ENCODE measurements at regions not wholly inside any gene's neighbourhood (a gene's known extent, or its start where the extent isn't known, plus 50 kb on each side); places are given as distances from the start of the nearest gene placed in this dataset.

DNA sequence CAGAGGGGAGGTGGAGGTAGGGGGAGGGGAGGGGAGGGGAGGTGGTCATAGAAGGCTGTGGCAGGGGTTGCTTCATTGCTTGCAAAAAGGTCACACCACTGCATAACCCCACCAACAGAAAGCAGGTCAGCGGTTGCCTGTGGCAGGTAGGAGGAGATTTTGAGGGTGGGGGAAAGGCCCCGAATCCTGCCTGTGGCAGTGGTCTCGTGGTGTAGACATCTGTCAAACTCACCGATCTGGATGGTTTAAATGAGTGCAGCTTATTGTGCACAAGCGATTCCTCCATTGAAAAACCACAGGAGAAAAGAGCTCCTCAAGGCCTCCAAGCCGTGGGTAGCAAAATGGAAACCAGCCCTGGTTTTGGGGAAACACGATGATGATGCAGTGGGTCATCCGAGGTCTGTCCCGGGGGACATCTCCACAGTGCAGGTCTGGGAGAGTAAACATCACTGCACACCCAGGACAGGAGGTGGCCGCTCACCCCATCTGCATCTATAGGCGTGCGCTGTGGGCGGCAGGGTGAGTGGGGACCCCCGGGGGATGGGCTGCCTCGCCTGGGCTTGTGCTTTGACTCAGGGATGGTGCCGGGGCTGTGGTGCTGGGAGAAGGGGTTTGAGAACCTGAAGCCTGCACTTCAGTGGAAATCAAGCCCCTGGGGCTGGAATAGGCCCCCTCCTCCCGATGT is 112.3 kb downstream of the CRYAA start:
- no peak for DNase-seq
- Histone ChIP-seq H3F3A (replicated peaks; ENCODE audit: insufficient read depth) (no peaks in the 10 kb centered on the region), H3K36me3 (replicated peaks in 1 of 2; ENCODE audit: control insufficient read depth in 1 of 2, insufficient read depth in 2 of 2, low read length in 1 of 2) (no peaks in the 10 kb centered on the region), H3K4me3 (ENCODE audit: low read depth in 2 of 2, low read length in 1 of 2) (no peak overlapping the region), H3K27me3 (ENCODE audit: insufficient read depth) (no peaks in the 10 kb centered on the region), H3K9ac (no peak overlapping the region), H3K79me2 (ENCODE audit: insufficient read depth) (no peaks in the 10 kb centered on the region), H3K9me2 (no peaks in the 10 kb centered on the region), H3K4me2 (no peak overlapping the region), H2AFZ (ENCODE audit: low read depth) (no peak overlapping the region), H3K4me1 (ENCODE audit: control insufficient read depth in 1 of 2, insufficient read depth in 2 of 2, low read depth in 1 of 2, low read length in 1 of 2) (peaks cover 0 to 12% of the 10 kb centered on the region in 2 experiments; a peak in 1 of 4 replicates), H3K9me3 (no peaks in the 10 kb centered on the region), H3K27ac (ENCODE audit: low read depth in 2 of 2, low read length in 1 of 2) (no peak overlapping the region), H4K20me1 (ENCODE audit: insufficient read depth) (no peaks in the 10 kb centered on the region)
- TF ChIP-seq SIN3A (IDR thresholded peaks at IDR 0.05; ENCODE audit: borderline replicate concordance, low read depth, low read length) (no peak), YY1 (IDR thresholded peaks at IDR 0.05; ENCODE audit: low read depth) (no peak), RAD21 (IDR thresholded peaks at IDR 0.05; ENCODE audit: low read length) (no peak), SMC3 (IDR thresholded peaks at IDR 0.05; ENCODE audit: low read depth, low read length) (no peak)
- CTCF ChIA-PET = interaction anchor here (0.9 kb wide), 1 partner anchor 12 kb away, joined by 3 read pairs; no protein-coding TSS in a partner anchor
- WGBS (ENCODE audit: low lambda C conversion rate) = 68% methylated on average over 11 of the region's 17 CpGs
- POLR2A ChIA-PET = no interaction called here

DNA sequence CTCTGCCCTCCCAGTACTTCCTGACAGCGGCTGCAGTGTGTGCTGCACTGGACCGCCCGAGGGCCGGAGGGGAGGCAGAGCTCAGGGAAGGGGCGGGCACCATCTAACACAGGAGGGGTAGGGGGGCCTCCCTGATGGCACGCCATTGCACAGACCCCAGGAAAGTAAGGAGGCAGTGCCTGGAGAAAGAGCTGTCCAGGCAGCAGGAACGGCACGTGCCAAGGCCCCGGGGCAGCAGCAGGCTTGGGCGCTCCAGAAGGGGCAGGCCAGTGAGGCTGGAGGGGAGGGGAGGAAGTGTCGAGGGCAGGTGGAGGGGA is 110.7 kb downstream of the CRYAA start:
- CTCF ChIA-PET = interaction anchor here (1.0 to 1.1 kb wide), 2 partner anchors 8 to 10 kb away, joined by 3 read pairs; no protein-coding TSS in a partner anchor
- no peak overlapping the region for H2AFZ ChIP-seq (ENCODE audit: low read depth)

More for the DNA sequence above, 110.7 kb downstream of the CRYAA start:
- H3K27me3 ChIP-seq (ENCODE audit: insufficient read depth) = no peaks in the 10 kb centered on the region
- H3K27ac ChIP-seq (ENCODE audit: low read depth in 2 of 2, low read length in 1 of 2) = no peak overlapping the region
- 85% methylated on average over 10 of the region's 11 CpGs for WGBS (ENCODE audit: low lambda C conversion rate)
- no peak overlapping the region for H3K4me3 ChIP-seq (ENCODE audit: low read depth in 2 of 2, low read length in 1 of 2)
- H3K9ac ChIP-seq = no peak overlapping the region
- H3K36me3 ChIP-seq (replicated peaks in 1 of 2; ENCODE audit: control insufficient read depth in 1 of 2, insufficient read depth in 2 of 2, low read length in 1 of 2) = no peaks in the 10 kb centered on the region
- H3K9me2 ChIP-seq = no peaks in the 10 kb centered on the region
- no peaks in the 10 kb centered on the region for H3K9me3 ChIP-seq
- no peak for TF ChIP-seq MXI1 (IDR thresholded peaks at IDR 0.05; ENCODE audit: low read depth, low read length)
- TF ChIP-seq SMC3 (IDR thresholded peaks at IDR 0.05; ENCODE audit: low read depth, low read length) = no peak
- no peak for TF ChIP-seq NRF1 (IDR thresholded peaks at IDR 0.05; ENCODE audit: low read depth, low read length)
- no peak for TF ChIP-seq FOXJ3 (CRISPR knock-in tag; IDR thresholded peaks at IDR 0.05)
- TF ChIP-seq GATA2 (CRISPR knock-in tag; IDR thresholded peaks at IDR 0.05) = no peak
- TF ChIP-seq, protein P1, sequence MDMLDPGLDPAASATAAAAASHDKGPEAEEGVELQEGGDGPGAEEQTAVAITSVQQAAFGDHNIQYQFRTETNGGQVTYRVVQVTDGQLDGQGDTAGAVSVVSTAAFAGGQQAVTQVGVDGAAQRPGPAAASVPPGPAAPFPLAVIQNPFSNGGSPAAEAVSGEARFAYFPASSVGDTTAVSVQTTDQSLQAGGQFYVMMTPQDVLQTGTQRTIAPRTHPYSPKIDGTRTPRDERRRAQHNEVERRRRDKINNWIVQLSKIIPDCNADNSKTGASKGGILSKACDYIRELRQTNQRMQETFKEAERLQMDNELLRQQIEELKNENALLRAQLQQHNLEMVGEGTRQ (IDR thresholded peaks at IDR 0.05; ENCODE audit: borderline replicate concordance, low read depth, low read length) = no peak
- no peak for TF ChIP-seq SIN3A (IDR thresholded peaks at IDR 0.05; ENCODE audit: borderline replicate concordance, low read depth, low read length)
- no peak for TF ChIP-seq CHD2 (IDR thresholded peaks at IDR 0.05; ENCODE audit: low read length, partially characterized antibody)
- TF ChIP-seq, protein P2, sequence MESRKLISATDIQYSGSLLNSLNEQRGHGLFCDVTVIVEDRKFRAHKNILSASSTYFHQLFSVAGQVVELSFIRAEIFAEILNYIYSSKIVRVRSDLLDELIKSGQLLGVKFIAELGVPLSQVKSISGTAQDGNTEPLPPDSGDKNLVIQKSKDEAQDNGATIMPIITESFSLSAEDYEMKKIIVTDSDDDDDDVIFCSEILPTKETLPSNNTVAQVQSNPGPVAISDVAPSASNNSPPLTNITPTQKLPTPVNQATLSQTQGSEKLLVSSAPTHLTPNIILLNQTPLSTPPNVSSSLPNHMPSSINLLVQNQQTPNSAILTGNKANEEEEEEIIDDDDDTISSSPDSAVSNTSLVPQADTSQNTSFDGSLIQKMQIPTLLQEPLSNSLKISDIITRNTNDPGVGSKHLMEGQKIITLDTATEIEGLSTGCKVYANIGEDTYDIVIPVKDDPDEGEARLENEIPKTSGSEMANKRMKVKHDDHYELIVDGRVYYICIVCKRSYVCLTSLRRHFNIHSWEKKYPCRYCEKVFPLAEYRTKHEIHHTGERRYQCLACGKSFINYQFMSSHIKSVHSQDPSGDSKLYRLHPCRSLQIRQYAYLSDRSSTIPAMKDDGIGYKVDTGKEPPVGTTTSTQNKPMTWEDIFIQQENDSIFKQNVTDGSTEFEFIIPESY (IDR thresholded peaks at IDR 0.05; ENCODE audit: borderline replicate concordance, low read depth) = no peak
- no peak for TF ChIP-seq JUND (IDR thresholded peaks at IDR 0.05)
- TF ChIP-seq, protein P3, sequence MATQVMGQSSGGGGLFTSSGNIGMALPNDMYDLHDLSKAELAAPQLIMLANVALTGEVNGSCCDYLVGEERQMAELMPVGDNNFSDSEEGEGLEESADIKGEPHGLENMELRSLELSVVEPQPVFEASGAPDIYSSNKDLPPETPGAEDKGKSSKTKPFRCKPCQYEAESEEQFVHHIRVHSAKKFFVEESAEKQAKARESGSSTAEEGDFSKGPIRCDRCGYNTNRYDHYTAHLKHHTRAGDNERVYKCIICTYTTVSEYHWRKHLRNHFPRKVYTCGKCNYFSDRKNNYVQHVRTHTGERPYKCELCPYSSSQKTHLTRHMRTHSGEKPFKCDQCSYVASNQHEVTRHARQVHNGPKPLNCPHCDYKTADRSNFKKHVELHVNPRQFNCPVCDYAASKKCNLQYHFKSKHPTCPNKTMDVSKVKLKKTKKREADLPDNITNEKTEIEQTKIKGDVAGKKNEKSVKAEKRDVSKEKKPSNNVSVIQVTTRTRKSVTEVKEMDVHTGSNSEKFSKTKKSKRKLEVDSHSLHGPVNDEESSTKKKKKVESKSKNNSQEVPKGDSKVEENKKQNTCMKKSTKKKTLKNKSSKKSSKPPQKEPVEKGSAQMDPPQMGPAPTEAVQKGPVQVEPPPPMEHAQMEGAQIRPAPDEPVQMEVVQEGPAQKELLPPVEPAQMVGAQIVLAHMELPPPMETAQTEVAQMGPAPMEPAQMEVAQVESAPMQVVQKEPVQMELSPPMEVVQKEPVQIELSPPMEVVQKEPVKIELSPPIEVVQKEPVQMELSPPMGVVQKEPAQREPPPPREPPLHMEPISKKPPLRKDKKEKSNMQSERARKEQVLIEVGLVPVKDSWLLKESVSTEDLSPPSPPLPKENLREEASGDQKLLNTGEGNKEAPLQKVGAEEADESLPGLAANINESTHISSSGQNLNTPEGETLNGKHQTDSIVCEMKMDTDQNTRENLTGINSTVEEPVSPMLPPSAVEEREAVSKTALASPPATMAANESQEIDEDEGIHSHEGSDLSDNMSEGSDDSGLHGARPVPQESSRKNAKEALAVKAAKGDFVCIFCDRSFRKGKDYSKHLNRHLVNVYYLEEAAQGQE (IDR thresholded peaks at IDR 0.05; ENCODE audit: low read depth, low read length) = no peak
- TF ChIP-seq ELF1 (IDR thresholded peaks at IDR 0.05) = no peak
- TF ChIP-seq RXRA (IDR thresholded peaks at IDR 0.05; ENCODE audit: borderline replicate concordance, low read depth) = no peak
- H3F3A ChIP-seq (replicated peaks; ENCODE audit: insufficient read depth) = no peaks in the 10 kb centered on the region
- H4K20me1 ChIP-seq (ENCODE audit: insufficient read depth) = no peaks in the 10 kb centered on the region
- POLR2A ChIA-PET = no interaction called here
- H3K4me1 ChIP-seq (ENCODE audit: control insufficient read depth in 1 of 2, insufficient read depth in 2 of 2, low read depth in 1 of 2, low read length in 1 of 2) = peaks cover 0 to 23% of the 10 kb centered on the region in 2 experiments; a peak in 1 of 4 replicates
- no peak overlapping the region for H3K4me2 ChIP-seq
- no peak for DNase-seq
- no peaks in the 10 kb centered on the region for H3K79me2 ChIP-seq (ENCODE audit: insufficient read depth)

Measured in SK-N-SH (cell line).